Mucosa of descending colon (tissue), 3 donors: ENCODE measurements at regions not wholly inside any gene's neighbourhood (a gene's known extent, or its start where the extent isn't known, plus 50 kb on each side); places are given as distances from the start of the nearest gene placed in this dataset.
A peak's percentile ranks its signal among the peaks of the same experiment; 100 is the strongest.

ENCODE experiments used
- ATAC-seq: fragments of 200-7000 bp; cut with Tn5 transposase; one replicate; pipeline ENCODE4 v1.9.1; 2020; ENCODE audit warnings: mild to moderate bottlenecking, moderate library complexity
- DNase-seq, 3 donors: peaks; one replicate each; pipeline ENCODE4 v3.0.0-alpha.2; 2020
- H3K36me3 ChIP-seq: fragments of 200-600 bp; one replicate; pipeline ENCODE4 v1.8.0; 2021; ENCODE audit warnings: low read depth, mild to moderate bottlenecking
- H3K4me1 ChIP-seq: fragments of 200-600 bp; one replicate; pipeline ENCODE4 v1.8.0; 2021; ENCODE audit warnings: low read depth, mild to moderate bottlenecking
- H3K4me3 ChIP-seq: fragments of 200-600 bp; one replicate; pipeline ENCODE4 v1.8.0; 2021; ENCODE audit warnings: mild to moderate bottlenecking
- H3K9me3 ChIP-seq: fragments of 200-600 bp; one replicate; pipeline ENCODE4 v1.8.0; 2021; ENCODE audit warnings: mild to moderate bottlenecking
- CTCF ChIP-seq: fragments of 200-600 bp; IDR thresholded peaks from one replicate; pipeline ENCODE4 v1.8.0; 2022; ENCODE audit warnings: antibody characterized with exemption, mild to moderate bottlenecking
- intact Hi-C, 2 donors: fragments of 100-400 bp; cut with DNase I in 1 of 2; cut with micrococcal nuclease in 1 of 2; formaldehyde crosslinking; loops; one replicate each; pipeline versions ENCODE4 v1.11.0 to v1.11.1; 2022; cut with DNase I, micrococcal nuclease
- donor health status: DM: no; HTN: no; CAD: no; lungs with moderate emphysema.
- donor health status: DM: no; HTN: no; CAD: no.
- donor health status: DM: no; HTN: yes; CAD: no.

GRCh38 chr3:162517110-162517509 lies 1020.5 kb downstream of the OTOL1 start:
- no peak for TF ChIP-seq CTCF
- no peaks in the 10 kb centered on the region for H3K36me3 ChIP-seq

GRCh38 chr3:162521669-162522068 lies 1025.1 kb downstream of the OTOL1 start:
- DNase-seq = no peak
- no peak for ATAC-seq
- Histone ChIP-seq H3K36me3 (no peaks in the 10 kb centered on the region), H3K4me1 (peaks cover 3% of the 10 kb centered on the region), H3K9me3 (no peaks in the 10 kb centered on the region), H3K4me3 (no peak overlapping the region)
- intact Hi-C loops = no loop called here
- TF ChIP-seq CTCF = no peak

More at GRCh38 chr3:162517110-162517509, 1020.5 kb downstream of the OTOL1 start:
- intact Hi-C loops = no loop called here
- no peak for ATAC-seq
- Histone ChIP-seq H3K9me3 (no peaks in the 10 kb centered on the region), H3K4me3 (no peak overlapping the region), H3K4me1 (no peaks in the 10 kb centered on the region)
- no peak for DNase-seq

DNA sequence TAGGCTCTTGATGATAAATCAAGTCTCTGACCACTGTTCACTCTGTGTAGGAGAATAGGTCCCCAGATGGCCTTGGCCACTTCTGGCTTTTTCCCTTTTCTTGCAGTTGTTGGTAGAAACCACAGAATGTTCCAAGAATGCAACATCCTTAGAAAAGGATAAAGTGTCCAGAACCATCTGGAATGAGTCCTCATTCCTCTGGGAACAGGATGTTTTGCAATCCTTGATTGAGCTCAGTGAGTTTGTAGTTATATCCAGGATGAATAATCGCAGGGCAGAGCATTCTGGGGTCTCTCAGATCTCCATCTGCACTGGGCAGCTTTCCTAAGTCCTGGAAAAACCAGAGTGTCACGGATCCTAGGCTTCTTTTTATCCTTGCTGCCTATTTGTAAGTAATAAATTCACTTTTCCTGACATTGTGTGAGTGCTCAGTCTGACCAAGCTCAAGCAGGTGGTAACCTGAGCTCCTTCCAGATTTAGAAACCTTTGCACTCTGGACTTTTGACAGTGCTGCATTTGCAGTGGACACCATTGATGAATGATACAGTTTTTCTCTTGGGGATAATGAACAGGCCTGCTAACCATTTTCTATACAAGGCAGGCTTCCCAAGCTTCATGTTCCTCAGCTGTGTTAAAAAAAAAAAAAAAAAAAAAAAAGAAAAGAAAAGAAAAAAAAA lies 1028.6 kb downstream of the OTOL1 start:
- intact Hi-C loops = no loop called here
- peak; percentile 59 for ATAC-seq
- no peak for TF ChIP-seq CTCF
- H3K4me1 ChIP-seq = peaks cover 3% of the 10 kb centered on the region
- no peaks in the 10 kb centered on the region for H3K9me3 ChIP-seq
- H3K4me3 ChIP-seq = no peak overlapping the region
- no peaks in the 10 kb centered on the region for H3K36me3 ChIP-seq
- peak in 1 of 3 donors; percentile 9 for DNase-seq

- Histone ChIP-seq H3K9me3 (no peaks in the 10 kb centered on the region), H3K36me3 (no peaks in the 10 kb centered on the region), H3K4me1 (peaks cover 3% of the 10 kb centered on the region), H3K4me3 (no peak overlapping the region)
- DNase-seq = no peak
- no peak for TF ChIP-seq CTCF
- intact Hi-C loops = no loop called here
- no peak for ATAC-seq
Observed at GRCh38 chr3:162525771-162526170, 1029.2 kb downstream of the OTOL1 start.

DNA sequence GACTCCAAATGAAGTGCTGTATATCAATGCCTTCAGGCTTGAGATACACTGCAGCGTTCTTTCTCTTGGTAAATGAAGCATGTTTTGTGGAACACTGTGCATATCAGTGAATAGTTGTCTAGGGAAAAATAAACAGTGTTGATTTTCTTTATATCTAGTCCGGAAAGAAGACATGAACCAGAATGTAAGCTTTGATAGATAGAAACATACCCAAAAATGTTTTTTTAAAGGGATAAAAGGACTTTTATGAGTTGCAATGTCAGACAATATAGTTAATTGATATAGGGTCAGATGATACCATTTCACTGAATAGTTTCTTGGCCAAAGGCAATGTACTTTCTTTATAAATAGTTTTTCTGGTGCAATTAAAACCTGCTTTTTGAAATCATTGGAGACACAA lies 1037.8 kb downstream of the OTOL1 start:
- DNase-seq = no peak
- ATAC-seq = no peak
- TF ChIP-seq CTCF = no peak
- H3K36me3 ChIP-seq = no peaks in the 10 kb centered on the region
- intact Hi-C loops = no loop called here
- H3K4me1 ChIP-seq = no peaks in the 10 kb centered on the region
- H3K9me3 ChIP-seq = no peaks in the 10 kb centered on the region
- no peak overlapping the region for H3K4me3 ChIP-seq

GRCh38 chr3:162538491-162538890 lies 1041.9 kb downstream of the OTOL1 start:
- DNase-seq (no peak), ATAC-seq (no peak)
- intact Hi-C loops = no loop called here
- Histone ChIP-seq H3K4me1 (no peaks in the 10 kb centered on the region), H3K9me3 (no peaks in the 10 kb centered on the region), H3K4me3 (no peak overlapping the region), H3K36me3 (no peaks in the 10 kb centered on the region)
- TF ChIP-seq CTCF = no peak
